ENCODE measurements at regions not wholly inside any gene's neighbourhood (a gene's known extent, or its start where the extent isn't known, plus 50 kb on each side); places are given as distances from the start of the nearest gene placed in this dataset.
"Not testable (repeated sequence)": the region's sequence is repeated elsewhere in the genome, so short reads cannot be mapped to it uniquely, and the experiment has no call there.

DNA sequence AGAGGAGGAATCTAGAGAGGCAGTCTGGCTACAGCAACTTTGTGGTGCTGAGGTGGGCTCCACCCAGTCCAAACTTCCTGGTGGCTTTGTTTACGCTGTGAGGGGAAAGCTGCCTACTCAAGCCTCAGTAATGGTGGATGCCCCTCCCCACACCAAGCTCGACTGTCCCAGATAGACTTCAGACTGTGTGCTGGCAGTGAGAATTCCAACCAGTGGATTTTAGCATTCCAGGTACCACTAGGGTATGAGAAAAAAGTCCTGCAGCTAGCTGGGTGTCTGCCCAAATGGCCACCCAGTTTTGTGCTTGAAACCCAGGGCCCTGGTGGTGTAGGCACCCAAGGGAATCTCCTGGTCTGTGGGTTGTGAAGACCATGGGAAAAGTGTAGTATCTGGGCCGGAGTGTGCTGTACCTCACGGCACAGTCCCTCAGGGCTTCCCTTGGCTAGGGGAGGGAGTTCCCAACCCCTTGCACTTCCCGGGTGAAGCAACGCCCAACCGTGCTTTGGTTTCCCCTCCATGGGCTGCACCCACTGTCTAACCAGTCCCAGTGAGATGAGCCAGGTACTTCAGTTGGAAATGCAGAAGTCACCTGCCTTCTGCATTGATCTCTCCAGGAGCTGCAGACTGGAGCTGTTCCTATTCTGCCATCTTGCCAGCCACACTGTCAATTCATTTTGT is 106.9 kb downstream of the HNMT start:
- not testable (repeated sequence) for TF ChIP-seq EZH2 (IDR thresholded peaks at IDR 0.05; ENCODE audit: insufficient read depth, poor library complexity, severe bottlenecking); EZH2phosphoT487 (IDR thresholded peaks at IDR 0.05; ENCODE audit: insufficient read depth, low read depth)

All from GM23248 (cell line).